ENCODE measurements at regions not wholly inside any gene's neighbourhood (a gene's known extent, or its start where the extent isn't known, plus 50 kb on each side); places are given as distances from the start of the nearest gene placed in this dataset.
"Not testable (repeated sequence)": the region's sequence is repeated elsewhere in the genome, so short reads cannot be mapped to it uniquely, and the experiment has no call there.

DNA sequence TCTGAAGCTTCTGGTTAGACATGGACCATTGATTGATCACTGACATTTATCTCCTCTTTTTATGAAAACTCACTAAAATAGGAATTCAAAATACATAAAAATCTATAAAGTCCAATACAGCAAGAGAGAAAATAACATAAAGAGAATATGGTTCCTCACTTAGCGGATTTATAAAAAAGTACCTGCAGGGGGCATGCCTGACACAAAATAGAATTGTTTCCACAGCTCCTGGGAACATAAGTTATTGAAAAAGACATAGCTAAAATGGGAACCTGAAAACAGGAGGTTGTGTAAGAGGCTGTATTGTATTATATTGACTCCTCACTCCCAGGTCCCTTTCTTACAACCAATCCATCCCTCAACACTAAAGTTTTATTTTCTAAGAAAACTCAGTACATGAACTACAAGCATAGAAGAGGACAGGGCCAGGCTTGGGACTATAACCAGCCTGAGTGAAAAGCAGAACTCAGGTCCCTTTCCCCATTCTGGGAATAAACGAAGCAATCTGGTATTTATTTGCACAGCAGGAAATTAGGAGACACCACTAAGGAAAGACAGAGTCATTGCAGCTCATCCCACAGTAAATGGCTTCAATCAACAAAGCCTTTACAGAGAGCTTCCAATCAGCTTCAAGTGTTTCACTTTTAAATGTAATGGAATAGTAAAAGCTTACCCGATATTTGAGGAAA is 121.1 kb upstream of the NDST4 start:
- Histone ChIP-seq H3K9me3 (ENCODE audit: control insufficient read depth, insufficient read depth, low read length) (no peaks in the 10 kb centered on the region), H3K4me1 (ENCODE audit: insufficient read depth, low read length) (peaks cover 17% of the 10 kb centered on the region; the same call in 1 of the 2 replicates), H3K9ac (ENCODE audit: low read depth, low read length) (no peak overlapping the region), H3K36me3 (ENCODE audit: insufficient read depth, low read length) (no peaks in the 10 kb centered on the region)

DNA sequence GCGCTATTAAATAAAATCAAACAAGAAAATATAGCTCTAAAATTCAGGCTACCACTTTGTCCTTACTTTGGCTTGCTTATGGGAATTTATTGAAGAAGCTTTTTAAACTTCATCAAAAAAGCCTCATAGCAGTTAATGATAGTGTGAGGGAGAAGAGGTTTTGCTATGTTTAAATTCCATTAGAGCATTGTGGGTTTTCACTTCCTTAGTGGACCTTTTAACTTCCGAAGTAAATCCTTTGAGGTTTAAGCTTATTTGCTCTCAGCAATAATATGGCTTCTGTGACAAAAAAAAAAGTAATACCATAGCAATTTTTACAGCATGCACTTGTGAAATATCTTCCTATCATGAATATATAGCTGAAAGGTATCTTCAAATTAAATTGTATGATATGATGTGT is 120.2 kb upstream of the NDST4 start:
- Histone ChIP-seq H3K36me3 (ENCODE audit: insufficient read depth, low read length) (no peaks in the 10 kb centered on the region), H3K9ac (ENCODE audit: low read depth, low read length) (no peak overlapping the region), H3K9me3 (ENCODE audit: control insufficient read depth, insufficient read depth, low read length) (no peaks in the 10 kb centered on the region), H3K4me1 (ENCODE audit: insufficient read depth, low read length) (peaks cover 17% of the 10 kb centered on the region; the same call in 1 of the 2 replicates)

DNA sequence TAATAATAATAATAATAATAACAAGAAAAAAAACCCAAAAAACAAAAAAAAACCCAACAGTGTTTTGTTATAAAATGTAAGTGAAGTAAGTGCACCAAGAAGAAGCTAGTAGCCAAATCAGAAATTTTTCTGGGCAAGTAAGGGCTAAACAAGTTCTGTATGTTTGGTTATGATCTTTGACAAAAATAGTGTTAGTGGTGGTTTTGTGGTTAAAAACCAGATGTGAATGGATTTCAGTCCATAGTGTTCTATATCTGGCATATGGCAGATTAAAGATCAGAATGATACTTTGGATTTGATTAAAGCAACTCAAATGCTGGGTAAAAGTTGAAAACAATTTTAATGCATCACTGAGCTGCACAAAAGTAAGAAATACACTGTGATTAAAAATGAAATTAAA is 116.5 kb upstream of the NDST4 start:
- no peaks in the 10 kb centered on the region for H3K36me3 ChIP-seq (ENCODE audit: insufficient read depth, low read length)
- peaks cover 17% of the 10 kb centered on the region; the same call in 1 of the 2 replicates for H3K4me1 ChIP-seq (ENCODE audit: insufficient read depth, low read length)

DNA sequence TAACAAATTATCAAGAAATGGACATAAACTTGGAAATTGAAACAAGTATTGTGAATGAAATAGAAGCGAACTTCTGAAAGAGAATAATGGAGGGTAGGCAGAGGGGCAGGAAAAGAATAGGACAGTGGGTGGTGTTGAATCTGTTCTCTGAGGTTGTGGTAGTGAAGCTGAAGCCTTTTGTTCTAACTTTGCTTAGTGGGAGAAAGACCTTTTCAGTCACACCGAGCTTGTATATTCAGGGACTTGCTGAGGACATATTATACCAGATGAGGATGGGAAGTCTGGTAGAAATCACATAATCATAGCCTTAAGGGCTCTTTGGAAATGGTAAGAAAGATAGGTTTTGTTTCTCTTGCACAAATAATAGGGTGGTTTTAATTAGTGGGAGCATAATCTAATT is 115.4 kb upstream of the NDST4 start:
- Histone ChIP-seq H3K36me3 (ENCODE audit: insufficient read depth, low read length) (no peaks in the 10 kb centered on the region), H3K9me3 (ENCODE audit: control insufficient read depth, insufficient read depth, low read length) (no peaks in the 10 kb centered on the region; the same call in 1 of the 2 replicates), H3K4me1 (ENCODE audit: insufficient read depth, low read length) (peaks cover 13% of the 10 kb centered on the region; the same call in 1 of the 2 replicates), H3K9ac (ENCODE audit: low read depth, low read length) (no peak overlapping the region)

More for the DNA sequence above, 116.5 kb upstream of the NDST4 start:
- Histone ChIP-seq H3K9ac (ENCODE audit: low read depth, low read length) (no peak overlapping the region), H3K9me3 (ENCODE audit: control insufficient read depth, insufficient read depth, low read length) (no peaks in the 10 kb centered on the region)

DNA sequence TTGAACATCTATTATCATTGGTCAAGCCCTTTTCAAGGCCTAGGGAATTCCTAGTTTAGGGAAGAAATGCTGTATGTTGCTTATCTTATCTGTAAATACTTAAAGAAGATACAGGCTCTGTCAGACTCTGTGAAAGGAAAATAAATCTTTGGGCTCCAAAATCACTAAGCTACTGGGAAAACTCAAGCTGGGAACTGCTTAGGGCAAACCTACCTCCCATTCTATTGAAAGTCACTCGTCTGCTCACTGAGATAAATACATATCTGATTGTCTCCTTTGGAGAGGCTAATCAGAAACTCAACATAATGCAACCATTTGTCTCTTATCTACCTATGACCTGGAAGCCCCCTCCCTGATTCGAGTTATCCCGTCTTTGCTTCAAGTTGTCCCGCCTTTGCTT is 108.6 kb upstream of the NDST4 start:
- Histone ChIP-seq H3K36me3 (ENCODE audit: insufficient read depth, low read length) (no peaks in the 10 kb centered on the region), H3K4me1 (ENCODE audit: insufficient read depth, low read length) (peaks cover 35% of the 10 kb centered on the region)

GRCh38 chr4:115219862-115220261 is 106.4 kb upstream of the NDST4 start:
- no peak overlapping the region for H3K9ac ChIP-seq (ENCODE audit: low read depth, low read length)
- peaks cover 35% of the 10 kb centered on the region for H3K4me1 ChIP-seq (ENCODE audit: insufficient read depth, low read length)

More for the DNA sequence above, 108.6 kb upstream of the NDST4 start:
- Histone ChIP-seq H3K9me3 (ENCODE audit: control insufficient read depth, insufficient read depth, low read length) (no peaks in the 10 kb centered on the region; the same call in 1 of the 2 replicates), H3K9ac (ENCODE audit: low read depth, low read length) (no peak overlapping the region)

DNA sequence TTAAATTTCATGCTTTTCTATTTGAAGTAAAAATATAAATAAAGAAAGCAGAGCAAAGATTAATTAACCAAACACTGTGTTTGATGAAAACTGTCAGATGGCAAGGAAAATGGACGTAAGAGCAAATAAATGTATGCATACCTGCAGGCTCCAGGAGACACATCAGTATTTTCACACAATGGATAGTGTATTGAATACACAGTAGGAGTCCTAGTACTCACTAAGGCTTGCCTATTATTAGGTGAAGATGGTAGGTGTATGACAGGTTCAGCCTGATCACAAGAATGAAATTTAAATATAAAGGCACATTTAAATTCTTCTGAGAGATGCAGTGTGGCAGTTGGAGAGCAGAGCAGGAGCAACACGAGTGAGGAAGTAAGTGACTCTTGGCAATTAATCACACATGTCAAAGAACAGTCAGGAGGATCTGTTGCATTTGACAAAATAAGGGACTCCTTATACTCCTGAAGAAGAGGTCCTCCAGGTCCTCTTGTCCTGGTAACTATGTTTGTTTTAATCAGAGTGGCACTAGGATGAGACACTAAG is 106.0 kb upstream of the NDST4 start:
- Histone ChIP-seq H3K4me1 (ENCODE audit: insufficient read depth, low read length) (peaks cover 35% of the 10 kb centered on the region), H3K9me3 (ENCODE audit: control insufficient read depth, insufficient read depth, low read length) (no peaks in the 10 kb centered on the region), H3K9ac (ENCODE audit: low read depth, low read length) (no peak overlapping the region)

More at GRCh38 chr4:115219862-115220261, 106.4 kb upstream of the NDST4 start:
- Histone ChIP-seq H3K9me3 (ENCODE audit: control insufficient read depth, insufficient read depth, low read length) (no peaks in the 10 kb centered on the region; the same call in 1 of the 2 replicates), H3K36me3 (ENCODE audit: insufficient read depth, low read length) (no peaks in the 10 kb centered on the region)

GRCh38 chr4:115215935-115216334 is 102.5 kb upstream of the NDST4 start:
- no peak overlapping the region for H3K9ac ChIP-seq (ENCODE audit: low read depth, low read length)
- H3K4me1 ChIP-seq (ENCODE audit: insufficient read depth, low read length), result peaks cover 19% of the 10 kb centered on the region
- no peaks in the 10 kb centered on the region for H3K36me3 ChIP-seq (ENCODE audit: insufficient read depth, low read length)
- no peaks in the 10 kb centered on the region for H3K9me3 ChIP-seq (ENCODE audit: control insufficient read depth, insufficient read depth, low read length)

More for the DNA sequence above, 106.0 kb upstream of the NDST4 start:
- H3K36me3 ChIP-seq (ENCODE audit: insufficient read depth, low read length), result no peaks in the 10 kb centered on the region

DNA sequence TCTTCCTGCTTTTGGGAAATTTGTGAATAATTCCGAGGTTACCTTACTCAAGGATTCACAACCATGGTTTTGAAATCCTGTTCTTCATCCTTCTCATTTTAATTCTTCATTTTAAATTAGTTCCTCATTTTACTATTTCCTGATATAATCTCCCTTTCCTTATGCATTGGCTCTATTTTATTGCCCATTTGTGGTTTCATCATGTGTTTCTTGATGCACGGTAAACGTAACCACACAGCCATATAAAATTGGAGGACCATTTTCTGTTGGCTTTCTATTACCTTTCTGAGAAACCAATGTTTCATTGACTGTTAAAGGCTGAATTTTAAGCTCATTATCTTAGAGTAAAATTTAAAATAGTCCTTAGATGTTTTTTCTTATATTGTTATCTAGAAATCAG is 100.3 kb upstream of the NDST4 start:
- Histone ChIP-seq H3K9ac (ENCODE audit: low read depth, low read length) (no peak overlapping the region), H3K9me3 (ENCODE audit: control insufficient read depth, insufficient read depth, low read length) (no peaks in the 10 kb centered on the region), H3K4me1 (ENCODE audit: insufficient read depth, low read length) (peaks cover 5% of the 10 kb centered on the region), H3K36me3 (ENCODE audit: insufficient read depth, low read length) (no peaks in the 10 kb centered on the region)

DNA sequence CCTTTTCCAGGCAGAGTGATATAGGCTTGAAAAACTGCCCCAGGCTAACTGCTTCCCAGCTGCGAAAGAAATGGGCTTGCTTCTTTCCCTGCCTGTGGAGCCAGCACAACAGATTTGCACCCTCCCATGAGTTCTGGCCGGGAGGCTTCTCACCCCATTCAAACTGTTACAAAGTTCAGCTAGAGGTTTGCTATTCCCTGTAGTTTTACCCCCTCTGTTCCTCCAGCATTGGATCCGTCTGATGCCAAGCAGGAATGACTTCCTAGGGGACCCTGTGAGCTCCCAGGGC is 87.6 kb upstream of the NDST4 start:
- Histone ChIP-seq H3K36me3 (ENCODE audit: insufficient read depth, low read length) (no peaks in the 10 kb centered on the region), H3K9ac (ENCODE audit: low read depth, low read length) (no peak overlapping the region), H3K4me1 (ENCODE audit: insufficient read depth, low read length) (peaks cover 3% of the 10 kb centered on the region; the same call in 1 of the 2 replicates), H3K9me3 (ENCODE audit: control insufficient read depth, insufficient read depth, low read length) (no peaks in the 10 kb centered on the region; the same call in 1 of the 2 replicates)

DNA sequence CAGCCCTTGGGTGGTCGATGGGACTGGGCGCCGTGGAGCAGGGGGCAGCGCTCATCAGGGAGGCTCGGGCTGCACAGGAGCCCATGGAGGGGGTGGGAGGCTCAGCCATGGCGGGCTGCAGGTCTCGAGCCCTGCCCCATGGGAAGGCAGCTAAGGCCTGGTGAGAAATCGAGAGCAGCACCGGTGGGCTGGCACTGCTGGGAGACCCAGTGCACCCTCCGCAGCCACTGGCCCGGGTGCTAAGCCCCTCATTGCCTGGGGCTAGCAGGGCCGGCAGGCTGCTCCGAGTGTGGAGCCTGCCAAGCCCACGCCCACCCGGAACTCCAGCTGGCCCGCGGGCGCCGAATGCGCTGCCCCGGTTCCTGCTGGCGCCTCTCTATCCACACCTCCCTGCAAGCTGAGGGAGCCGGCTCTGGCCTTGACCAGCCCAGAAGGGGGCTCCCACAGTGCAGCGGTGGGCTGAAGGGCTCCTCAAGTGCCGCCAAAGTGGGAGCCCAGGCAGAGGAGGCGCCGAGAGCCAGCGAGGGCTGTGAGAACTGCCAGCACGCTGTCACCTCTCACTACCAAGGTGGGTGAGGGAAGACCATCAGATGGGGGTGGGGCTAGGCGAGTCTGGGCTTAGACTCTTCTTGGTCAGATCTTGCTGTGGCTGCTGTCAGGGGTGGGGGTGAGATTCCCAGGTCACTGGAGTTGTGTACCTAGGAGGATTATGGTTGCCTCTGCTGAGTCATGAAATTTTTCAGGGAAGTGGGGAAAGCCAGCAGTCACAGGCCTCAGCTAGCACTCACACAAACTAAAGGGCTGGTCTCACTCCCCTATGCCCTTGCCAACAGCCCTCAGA is 87.0 kb upstream of the NDST4 start:
- not testable (repeated sequence) for H3K4me1 ChIP-seq (ENCODE audit: insufficient read depth, low read length); H3K9ac ChIP-seq (ENCODE audit: low read depth, low read length); H3K36me3 ChIP-seq (ENCODE audit: insufficient read depth, low read length); H3K9me3 ChIP-seq (ENCODE audit: control insufficient read depth, insufficient read depth, low read length)

- H3K36me3 ChIP-seq (ENCODE audit: insufficient read depth, low read length); H3K4me1 ChIP-seq (ENCODE audit: insufficient read depth, low read length); H3K9me3 ChIP-seq (ENCODE audit: control insufficient read depth, insufficient read depth, low read length); H3K9ac ChIP-seq (ENCODE audit: low read depth, low read length): not testable (repeated sequence)
These were observed 81.2 kb upstream of the NDST4 start for GRCh38 chr4:115194612-115195011.

GRCh38 chr4:115190529-115190928 is 77.1 kb upstream of the NDST4 start:
- no peak overlapping the region for H3K9ac ChIP-seq (ENCODE audit: low read depth, low read length)
- no peaks in the 10 kb centered on the region for H3K4me1 ChIP-seq (ENCODE audit: insufficient read depth, low read length)
- no peaks in the 10 kb centered on the region for H3K36me3 ChIP-seq (ENCODE audit: insufficient read depth, low read length)
- H3K9me3 ChIP-seq (ENCODE audit: control insufficient read depth, insufficient read depth, low read length), result no peaks in the 10 kb centered on the region

DNA sequence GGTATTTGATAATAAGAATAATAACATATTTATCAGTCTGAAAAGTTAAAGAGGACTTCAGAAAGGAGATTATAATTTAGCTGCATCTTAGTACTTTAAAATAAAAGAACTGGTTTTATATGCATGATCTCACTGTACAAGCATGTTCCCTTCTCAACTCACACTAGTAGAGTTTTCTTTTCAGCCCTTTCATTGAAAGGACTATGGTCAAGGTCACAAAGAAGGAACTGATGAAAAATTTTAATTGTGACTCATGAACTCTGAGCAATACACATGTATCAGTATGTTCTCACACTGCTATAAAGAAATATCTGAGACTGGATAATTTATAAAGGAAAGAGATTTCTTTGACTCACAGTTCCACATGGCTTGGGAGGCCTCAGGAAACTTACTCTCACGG is 73.7 kb upstream of the NDST4 start:
- H3K4me1 ChIP-seq (ENCODE audit: insufficient read depth, low read length), result no peaks in the 10 kb centered on the region
- no peaks in the 10 kb centered on the region for H3K36me3 ChIP-seq (ENCODE audit: insufficient read depth, low read length)
- H3K9me3 ChIP-seq (ENCODE audit: control insufficient read depth, insufficient read depth, low read length), result no peaks in the 10 kb centered on the region

More for the DNA sequence above, 73.7 kb upstream of the NDST4 start:
- no peak overlapping the region for H3K9ac ChIP-seq (ENCODE audit: low read depth, low read length)
